IMR-90 (cell line): ENCODE measurements at regions not wholly inside any gene's neighbourhood (a gene's known extent, or its start where the extent isn't known, plus 50 kb on each side); places are given as distances from the start of the nearest gene placed in this dataset.

Experiments
- ATAC-seq: fragments of 200-7000 bp; cut with Tn5 transposase; 2 replicates; pipeline ENCODE4 v1.9.1; 2020; ENCODE audit warnings: low read depth, mild to moderate bottlenecking, moderate library complexity
- BruUV-seq: library from RNA; stranded (reverse); fragments of 400-500 nt; replicated peaks from 2 replicates; lab custom pipeline; 2021; lab: Mats Ljungman, UMichigan
- CTCF ChIA-PET: fragments of 300-600 bp; formaldehyde crosslinking; extraction: SDS; loops from one replicate; lab custom pipeline; 2021; ENCODE audit warnings: antibody characterized with exemption; lab: Yijun Ruan, JAX
- POLR2A ChIA-PET: fragments of 300-600 bp; sonication (Branson Sonifier 250); formaldehyde crosslinking; loops from one replicate; lab custom pipeline; 2022; ENCODE audit warnings: antibody characterized with exemption; ENCODE audit not compliant: unreplicated experiment; lab: Charles Lee
- DNase-seq: peaks from one replicate; pipeline ENCODE4 v3.0.0; 2013
- H2AFZ ChIP-seq: replicated peaks from 2 replicates; pipeline ENCODE3; 2013; ENCODE audit warnings: low read length, mild to moderate bottlenecking; ENCODE audit not compliant: poor library complexity
- H2AK5ac ChIP-seq: 2 replicates; pipeline ENCODE4 v1.6.1; 2013; ENCODE audit warnings: low read depth, low read length, inconsistent platforms
- H2AK9ac ChIP-seq: replicated peaks from 2 replicates; pipeline ENCODE3; 2013; ENCODE audit warnings: mild to moderate bottlenecking, low read depth, low read length, moderate library complexity; ENCODE audit not compliant: poor library complexity
- H2BK120ac ChIP-seq: 2 replicates; pipeline ENCODE4 v1.6.1; 2013; ENCODE audit warnings: low read depth, low read length, inconsistent platforms
- H2BK15ac ChIP-seq: 3 replicates; pipeline ENCODE4 v1.6.1; 2013; ENCODE audit warnings: low read depth, low read length, inconsistent platforms
- H2BK20ac ChIP-seq: 2 replicates; pipeline ENCODE4 v1.6.1; 2013; ENCODE audit warnings: low read depth, mild to moderate bottlenecking, inconsistent platforms, low read length, moderate library complexity
- H2BK5ac ChIP-seq: 2 replicates; pipeline ENCODE4 v1.6.1; 2013; ENCODE audit warnings: mild to moderate bottlenecking, low read depth, low read length, inconsistent platforms; ENCODE audit not compliant: poor library complexity, severe bottlenecking
- H3K14ac ChIP-seq: replicated peaks from 2 replicates; pipeline ENCODE4 v1.6.1; 2013; ENCODE audit warnings: low read depth, low read length, inconsistent platforms
- H3K18ac ChIP-seq: 2 replicates; pipeline ENCODE4 v1.6.1; 2013; ENCODE audit warnings: low read depth, low read length, control low read depth
- H3K23ac ChIP-seq: 2 replicates; pipeline ENCODE4 v1.6.1; 2013; ENCODE audit warnings: low read depth, low read length, inconsistent platforms
- H3K27ac ChIP-seq: 2 replicates; pipeline ENCODE4 v1.5.1; 2013; ENCODE audit warnings: mild to moderate bottlenecking, control low read depth, low read length; ENCODE audit not compliant: insufficient read depth
- H3K27me3 ChIP-seq: 2 replicates; pipeline ENCODE4 v1.6.1; 2013; ENCODE audit warnings: low read length; ENCODE audit not compliant: control insufficient read depth, insufficient read depth
- H3K36me3 ChIP-seq: 2 replicates; pipeline ENCODE4 v1.6.1; 2013; ENCODE audit warnings: low read length, mixed read lengths; ENCODE audit not compliant: control insufficient read depth, insufficient read depth
- H3K4ac ChIP-seq: 2 replicates; pipeline ENCODE4 v1.6.1; 2013; ENCODE audit warnings: low read depth, low read length, inconsistent platforms
- H3K4me1 ChIP-seq: 2 replicates; pipeline ENCODE4 v1.6.1; 2013; ENCODE audit warnings: low read length, mixed read lengths; ENCODE audit not compliant: control insufficient read depth, insufficient read depth
- H3K4me2 ChIP-seq: 2 replicates; pipeline ENCODE4 v1.6.1; 2013; ENCODE audit warnings: low read depth, mild to moderate bottlenecking, control low read depth, low read length, moderate library complexity
- H3K4me3 ChIP-seq: 2 replicates; pipeline ENCODE4 v1.5.1; 2013; ENCODE audit warnings: low read depth, mild to moderate bottlenecking, control low read depth, low read length, moderate library complexity; ENCODE audit not compliant: insufficient read depth
- H3K56ac ChIP-seq: 2 replicates; pipeline ENCODE4 v1.6.1; 2013; ENCODE audit warnings: low read length, inconsistent platforms; ENCODE audit not compliant: insufficient read depth; ENCODE audit errors: extremely low read depth
- H3K79me1 ChIP-seq, 2 experiments: 2 replicates each; pipeline ENCODE4 v1.6.1; 2013; ENCODE audit warnings: low read length in 2 of 2, inconsistent platforms in 1 of 2, low read depth in 1 of 2
- H3K9ac ChIP-seq: 2 replicates; pipeline ENCODE4 v1.6.1; 2013; ENCODE audit warnings: low read depth, low read length, control low read depth
- H3K9me1 ChIP-seq: 2 replicates; pipeline ENCODE4 v1.6.1; 2013; ENCODE audit warnings: low read length, inconsistent platforms; ENCODE audit not compliant: insufficient read depth
- H3K9me3 ChIP-seq: 2 replicates; pipeline ENCODE4 v1.6.1; 2013; ENCODE audit warnings: low read length; ENCODE audit not compliant: control insufficient read depth, insufficient read depth
- H4K20me1 ChIP-seq: 2 replicates; pipeline ENCODE4 v1.6.1; 2013; ENCODE audit warnings: low read length, inconsistent platforms; ENCODE audit not compliant: insufficient read depth
- H4K5ac ChIP-seq: 2 replicates; pipeline ENCODE4 v1.6.1; 2013; ENCODE audit warnings: mild to moderate bottlenecking, low read depth, low read length, control low read depth
- H4K8ac ChIP-seq, 2 experiments: 2 replicates each; pipeline ENCODE4 v1.6.1; 2013; ENCODE audit warnings: low read depth in 2 of 2, low read length in 2 of 2, control low read depth in 1 of 2, inconsistent platforms in 1 of 2
- H4K91ac ChIP-seq: 2 replicates; pipeline ENCODE4 v1.6.1; 2013; ENCODE audit warnings: low read depth, low read length, inconsistent platforms; ENCODE audit not compliant: insufficient read depth
- BHLHE40 ChIP-seq: fragments of 150-350 bp; IDR thresholded peaks from 2 replicates; pipeline ENCODE4 v1.6.1; 2016; ENCODE audit warnings: mild to moderate bottlenecking, low read depth, low read length
- CHD1 ChIP-seq: IDR thresholded peaks from 2 replicates; pipeline ENCODE4 v1.6.1; 2012; ENCODE audit warnings: low read depth, low read length, improper control_type of control experiment
- CTCF ChIP-seq: conservative IDR thresholded peaks from 2 replicates; pipeline ENCODE4 v1.5.1; 2012; ENCODE audit warnings: mild to moderate bottlenecking, low read depth, low read length, improper control_type of control experiment
- NFE2L2 ChIP-seq: fragments of 150-350 bp; IDR thresholded peaks from 2 replicates; pipeline ENCODE4 v1.6.1; 2016; ENCODE audit warnings: low read depth, mild to moderate bottlenecking, low read length
- POLR2A ChIP-seq: IDR thresholded peaks from 2 replicates; pipeline ENCODE4 v1.6.1; 2012; ENCODE audit warnings: mild to moderate bottlenecking, low read depth, low read length
- RAD21 ChIP-seq: IDR thresholded peaks from 2 replicates; pipeline ENCODE4 v1.6.1; 2012; ENCODE audit warnings: low read length, improper control_type of control experiment
- RCOR1 ChIP-seq: IDR thresholded peaks from 2 replicates; pipeline ENCODE4 v1.6.1; 2012; ENCODE audit warnings: mild to moderate bottlenecking, low read length, improper control_type of control experiment; ENCODE audit not compliant: insufficient replicate concordance
- RFX5 ChIP-seq: IDR thresholded peaks from 2 replicates; pipeline ENCODE4 v1.8.0; 2012; ENCODE audit warnings: low read depth, mild to moderate bottlenecking, low read length, moderate library complexity
- SMC3 ChIP-seq: fragments of 150-350 bp; IDR thresholded peaks from 2 replicates; pipeline ENCODE4 v1.6.1; 2016; ENCODE audit warnings: low read depth, mild to moderate bottlenecking, antibody characterized with exemption, low read length, moderate library complexity
- WGBS, 2 experiments: methylation state at CpG; one replicate each; pipeline versions ENCODE4 v1.1.5 to v1.1.7; 2013; ENCODE audit warnings: missing lambda C conversion rate in 2 of 2; ENCODE audit not compliant: insufficient read length in 1 of 2; ENCODE audit errors: extremely low coverage in 2 of 2; 5-methylcytosine and 5-hydroxymethylcytosine counted together
- dilution Hi-C: fragments of 300-500 bp; cut with HindIII; formaldehyde crosslinking; loops from one replicate; pipeline ENCODE4 v1.14.3; 2018; ENCODE audit warnings: low sequenced_read_pairs; ENCODE audit not compliant: unreplicated experiment
- in situ Hi-C: fragments of 300-500 bp; cut with MboI; formaldehyde crosslinking; loops from 3 replicates; pipeline ENCODE4 v1.14.3; 2019; ENCODE audit warnings: low sequenced_read_pairs, inconsistent platforms, mixed read lengths
- intact Hi-C: fragments of 100-400 bp; cut with micrococcal nuclease; formaldehyde crosslinking; loops from 2 replicates; pipeline ENCODE4 v1.10.0; 2022

- peak overlapping the region; percentile 33; the same call in 1 of the 2 replicates for H2BK20ac ChIP-seq
- H4K8ac ChIP-seq, result no peak overlapping the region
- H3K4me3 ChIP-seq, result no peak overlapping the region
- dilution Hi-C loops, result no loop called here
- TF ChIP-seq BHLHE40, result no peak
- no peak for TF ChIP-seq RAD21
- TF ChIP-seq POLR2A, result no peak
- TF ChIP-seq SMC3, result no peak
- TF ChIP-seq CTCF, result no peak
- TF ChIP-seq RCOR1, result no peak
- no peak for TF ChIP-seq NFE2L2
- TF ChIP-seq CHD1, result no peak
- no peak for TF ChIP-seq RFX5
- ChIA-PET CTCF (no interaction called here), POLR2A (no interaction called here)
- no peaks in the 10 kb centered on the region for H4K20me1 ChIP-seq
- DNase-seq (no peak), ATAC-seq (no peak)
- no peaks in the 10 kb centered on the region for H3K9me1 ChIP-seq
- no peak overlapping the region for H3K4ac ChIP-seq
- intact Hi-C loops, result no loop called here
- H4K91ac ChIP-seq, result no peak overlapping the region; the same call in 1 of the 2 replicates
- 100% methylated on average over 1 of the region's 5 CpGs; no CpG with 5 or more reads in 1 of the 2 experiments for WGBS, 2 experiments
- H3K56ac ChIP-seq, result no peak overlapping the region
- H3K36me3 ChIP-seq, result no peaks in the 10 kb centered on the region
- no peak overlapping the region for H3K14ac ChIP-seq
- H2AK9ac ChIP-seq, result no peak overlapping the region
- no peaks in the 10 kb centered on the region for H3K9me3 ChIP-seq
- no peak overlapping the region for H3K27ac ChIP-seq
- no peaks in the 10 kb centered on the region for H3K79me1 ChIP-seq
- H3K4me1 ChIP-seq, result peaks cover 3% of the 10 kb centered on the region
- no peak overlapping the region for H4K5ac ChIP-seq
- no TSS peak for BruUV-seq
- H3K9ac ChIP-seq, result no peak overlapping the region
- no peak overlapping the region for H2AK5ac ChIP-seq
- no peak overlapping the region for H2BK5ac ChIP-seq
- H2BK15ac ChIP-seq, result no peak overlapping the region
- H2BK120ac ChIP-seq, result no peak overlapping the region
- no peak overlapping the region for H3K4me2 ChIP-seq
- no peak overlapping the region for H2AFZ ChIP-seq
- peaks cover 3% of the 10 kb centered on the region for H3K27me3 ChIP-seq
- no peak overlapping the region for H3K23ac ChIP-seq
- no peak overlapping the region for H3K18ac ChIP-seq
- in situ Hi-C loops, result no loop called here
These were observed 432.9 kb upstream of the CFAP20DC start for GRCh38 chr3:59482684-59483083.
